ENCODE measurements at regions not wholly inside any gene's neighbourhood (a gene's known extent, or its start where the extent isn't known, plus 50 kb on each side); places are given as distances from the start of the nearest gene placed in this dataset.

DNA sequence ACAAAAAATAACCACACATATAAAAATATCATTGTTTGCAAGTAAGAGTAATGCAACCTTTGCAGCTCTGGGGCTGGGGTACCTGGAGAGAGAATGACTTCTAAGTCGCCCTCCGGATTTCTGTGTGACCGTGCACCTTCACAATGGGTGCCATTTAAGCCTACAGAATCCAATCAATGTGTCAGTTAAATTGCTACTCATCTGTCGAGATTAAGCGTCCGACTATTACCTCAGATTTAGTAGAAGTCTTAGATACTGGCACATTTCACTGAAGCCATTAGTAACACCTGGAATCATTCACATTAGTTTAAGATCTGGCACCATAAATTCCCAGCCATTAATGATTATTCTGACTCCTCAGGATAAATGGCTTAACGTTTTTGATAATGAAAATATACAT, 507.3 kb upstream of the MGMT start:
- Histone ChIP-seq H3K9me3 (no peaks in the 10 kb centered on the region), H3K27ac (no peak overlapping the region), H3K27me3 (no peaks in the 10 kb centered on the region), H3K36me3 (no peaks in the 10 kb centered on the region), H3K4me3 (no peak overlapping the region), H3K4me1 (no peaks in the 10 kb centered on the region)
- DNase-seq (ENCODE audit: extremely low spot score in 2 of 2), result no peak
- intact Hi-C loops (cut with DNase I), result no loop called here
- TF ChIP-seq POLR2AphosphoS5 (IDR thresholded peaks at IDR 0.05; ENCODE audit: insufficient read depth in 1 of 2, low read depth in 1 of 2) (no peak), POLR2A (IDR thresholded peaks at IDR 0.05) (no peak)
- TF ChIP-seq, protein P1, sequence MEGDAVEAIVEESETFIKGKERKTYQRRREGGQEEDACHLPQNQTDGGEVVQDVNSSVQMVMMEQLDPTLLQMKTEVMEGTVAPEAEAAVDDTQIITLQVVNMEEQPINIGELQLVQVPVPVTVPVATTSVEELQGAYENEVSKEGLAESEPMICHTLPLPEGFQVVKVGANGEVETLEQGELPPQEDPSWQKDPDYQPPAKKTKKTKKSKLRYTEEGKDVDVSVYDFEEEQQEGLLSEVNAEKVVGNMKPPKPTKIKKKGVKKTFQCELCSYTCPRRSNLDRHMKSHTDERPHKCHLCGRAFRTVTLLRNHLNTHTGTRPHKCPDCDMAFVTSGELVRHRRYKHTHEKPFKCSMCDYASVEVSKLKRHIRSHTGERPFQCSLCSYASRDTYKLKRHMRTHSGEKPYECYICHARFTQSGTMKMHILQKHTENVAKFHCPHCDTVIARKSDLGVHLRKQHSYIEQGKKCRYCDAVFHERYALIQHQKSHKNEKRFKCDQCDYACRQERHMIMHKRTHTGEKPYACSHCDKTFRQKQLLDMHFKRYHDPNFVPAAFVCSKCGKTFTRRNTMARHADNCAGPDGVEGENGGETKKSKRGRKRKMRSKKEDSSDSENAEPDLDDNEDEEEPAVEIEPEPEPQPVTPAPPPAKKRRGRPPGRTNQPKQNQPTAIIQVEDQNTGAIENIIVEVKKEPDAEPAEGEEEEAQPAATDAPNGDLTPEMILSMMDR (IDR thresholded peaks at IDR 0.05), result no peak

DNA sequence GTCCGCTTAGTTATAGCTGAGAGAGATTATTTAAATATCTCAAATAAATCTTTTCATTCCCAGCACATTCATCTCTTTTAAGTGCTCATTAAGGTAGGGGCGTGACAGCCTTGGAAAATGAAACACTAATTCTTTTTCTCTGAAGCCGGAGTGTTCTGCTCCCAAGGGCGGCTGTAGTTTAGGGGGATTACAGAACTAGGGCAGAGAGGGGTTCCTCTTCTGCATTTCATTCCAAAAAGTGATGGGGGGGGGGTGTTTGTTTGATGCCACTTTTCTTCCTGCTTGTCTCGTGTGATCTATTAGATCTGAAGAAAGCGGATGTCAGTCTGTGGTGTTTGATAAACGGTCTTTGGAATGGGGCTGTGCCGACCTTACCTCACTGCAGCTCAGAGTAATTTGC, 506.5 kb upstream of the MGMT start:
- intact Hi-C loops (cut with DNase I), result no loop called here
- no peak overlapping the region for H3K27ac ChIP-seq
- no peak for TF ChIP-seq POLR2AphosphoS5 (IDR thresholded peaks at IDR 0.05; ENCODE audit: insufficient read depth in 1 of 2, low read depth in 1 of 2)
- TF ChIP-seq, protein P1 (IDR thresholded peaks at IDR 0.05), result no peak
- TF ChIP-seq POLR2A (IDR thresholded peaks at IDR 0.05), result no peak

DNA sequence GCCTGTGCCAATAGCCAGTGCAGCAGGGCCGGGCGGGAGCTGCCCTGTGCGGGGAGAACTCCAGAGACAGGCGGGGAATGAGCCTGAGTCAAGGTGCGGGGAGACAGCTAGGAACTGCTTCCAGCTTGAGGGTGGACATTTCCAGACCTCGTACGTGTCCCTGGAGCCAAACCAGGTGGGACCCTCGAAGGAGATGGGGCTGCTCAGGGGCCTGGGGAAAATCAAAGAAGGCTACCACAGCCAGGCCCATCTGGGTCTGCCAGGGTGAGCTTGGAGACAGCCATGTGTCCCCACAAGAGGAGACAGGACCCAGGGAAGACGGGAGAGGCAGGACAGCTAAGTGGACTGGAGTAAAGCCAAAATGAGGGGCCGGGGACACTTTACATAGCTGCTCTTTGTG, 504.9 kb upstream of the MGMT start:
- Histone ChIP-seq H3K4me3 (no peak overlapping the region), H3K4me1 (no peaks in the 10 kb centered on the region), H3K27me3 (no peaks in the 10 kb centered on the region), H3K27ac (no peak overlapping the region), H3K36me3 (no peaks in the 10 kb centered on the region), H3K9me3 (no peaks in the 10 kb centered on the region)
- DNase-seq (ENCODE audit: extremely low spot score in 2 of 2), result no peak
- intact Hi-C loops (cut with DNase I), result no loop called here
- TF ChIP-seq, protein P1 (IDR thresholded peaks at IDR 0.05), result no peak
- TF ChIP-seq POLR2AphosphoS5 (IDR thresholded peaks at IDR 0.05; ENCODE audit: insufficient read depth in 1 of 2, low read depth in 1 of 2) (no peak), POLR2A (IDR thresholded peaks at IDR 0.05) (no peak)

More for the DNA sequence above, 506.5 kb upstream of the MGMT start:
- H3K4me1 ChIP-seq, result no peaks in the 10 kb centered on the region
- H3K36me3 ChIP-seq, result no peaks in the 10 kb centered on the region
- no peaks in the 10 kb centered on the region for H3K9me3 ChIP-seq
- DNase-seq (ENCODE audit: extremely low spot score in 2 of 2), result no peak
- no peak overlapping the region for H3K4me3 ChIP-seq
- no peaks in the 10 kb centered on the region for H3K27me3 ChIP-seq

DNA sequence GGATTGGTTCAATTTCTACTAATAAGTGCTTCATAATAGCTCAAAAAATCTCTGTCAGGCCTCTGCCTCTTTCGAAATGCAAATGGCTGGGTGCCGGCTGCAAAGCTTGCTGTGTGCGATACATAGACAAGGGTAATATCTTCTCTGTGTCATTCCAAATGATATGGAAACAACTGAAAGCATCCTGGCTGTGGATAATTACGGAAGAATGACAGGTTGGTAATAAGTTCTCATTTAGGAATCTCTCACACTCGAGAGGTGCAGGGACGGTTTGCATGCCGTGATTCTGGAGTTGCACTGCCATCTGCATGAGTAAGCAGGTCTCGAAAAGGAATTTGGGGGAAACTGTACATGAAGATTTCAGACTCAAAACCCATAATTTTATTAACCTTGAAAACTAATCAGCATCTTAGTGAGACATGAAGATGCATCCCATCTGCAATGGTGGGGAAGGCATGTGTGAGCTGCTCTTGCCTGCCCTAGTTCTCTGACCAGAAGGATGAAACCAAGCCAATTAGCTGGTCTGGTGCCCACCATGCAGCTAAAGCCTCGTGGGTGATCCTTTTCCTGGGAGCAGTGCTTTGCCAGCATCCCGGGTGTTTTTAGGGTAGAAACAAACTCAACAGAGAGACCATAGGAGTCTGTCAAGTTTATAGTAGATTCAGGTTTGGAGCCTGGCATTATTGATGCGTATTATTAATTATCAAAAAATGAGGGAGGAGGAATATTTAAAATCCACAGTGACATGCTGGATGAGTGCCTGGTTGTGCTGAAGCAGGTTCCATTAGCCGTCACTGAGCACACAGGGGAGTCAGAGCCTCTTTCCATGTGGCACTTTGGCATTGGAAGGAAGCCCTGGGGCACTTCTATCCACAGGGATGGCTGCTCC, 503.6 kb upstream of the MGMT start:
- no peak overlapping the region for H3K27ac ChIP-seq
- no peak for TF ChIP-seq POLR2A (IDR thresholded peaks at IDR 0.05)
- TF ChIP-seq POLR2AphosphoS5 (IDR thresholded peaks at IDR 0.05; ENCODE audit: insufficient read depth in 1 of 2, low read depth in 1 of 2), result no peak
- TF ChIP-seq, protein P1 (IDR thresholded peaks at IDR 0.05), result no peak
- no peak for DNase-seq (ENCODE audit: extremely low spot score in 2 of 2)
- H3K4me3 ChIP-seq, result no peak overlapping the region
- H3K4me1 ChIP-seq, result no peaks in the 10 kb centered on the region
- no peaks in the 10 kb centered on the region for H3K27me3 ChIP-seq
- H3K9me3 ChIP-seq, result no peaks in the 10 kb centered on the region
- no peaks in the 10 kb centered on the region for H3K36me3 ChIP-seq
- intact Hi-C loops (cut with DNase I), result no loop called here

DNA sequence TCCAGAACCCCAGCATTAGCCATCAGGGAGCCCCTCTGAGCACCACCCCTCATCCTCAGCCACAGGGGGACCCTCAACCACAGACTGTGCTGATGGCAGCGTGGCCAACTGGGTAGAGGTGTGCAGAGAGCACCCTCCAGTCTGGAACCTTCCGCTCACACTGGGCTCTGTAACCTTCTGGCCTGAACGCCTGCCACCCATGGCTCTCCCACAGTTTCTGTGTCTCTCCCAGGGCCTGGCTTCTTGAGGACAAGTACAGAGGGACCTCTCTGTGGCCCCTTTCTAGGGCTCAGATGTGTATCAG, 503.0 kb upstream of the MGMT start:
- Histone ChIP-seq H3K4me1 (no peaks in the 10 kb centered on the region), H3K36me3 (no peaks in the 10 kb centered on the region), H3K9me3 (no peaks in the 10 kb centered on the region), H3K4me3 (no peak overlapping the region), H3K27ac (no peak overlapping the region), H3K27me3 (no peaks in the 10 kb centered on the region)
- DNase-seq (ENCODE audit: extremely low spot score in 2 of 2), result no peak
- intact Hi-C loops (cut with DNase I), result no loop called here
- TF ChIP-seq POLR2AphosphoS5 (IDR thresholded peaks at IDR 0.05; ENCODE audit: insufficient read depth in 1 of 2, low read depth in 1 of 2) (no peak), POLR2A (IDR thresholded peaks at IDR 0.05) (no peak)
- TF ChIP-seq, protein P1 (IDR thresholded peaks at IDR 0.05), result no peak
